ENCODE measurements at regions not wholly inside any gene's neighbourhood (a gene's known extent, or its start where the extent isn't known, plus 50 kb on each side); places are given as distances from the start of the nearest gene placed in this dataset.

DNA sequence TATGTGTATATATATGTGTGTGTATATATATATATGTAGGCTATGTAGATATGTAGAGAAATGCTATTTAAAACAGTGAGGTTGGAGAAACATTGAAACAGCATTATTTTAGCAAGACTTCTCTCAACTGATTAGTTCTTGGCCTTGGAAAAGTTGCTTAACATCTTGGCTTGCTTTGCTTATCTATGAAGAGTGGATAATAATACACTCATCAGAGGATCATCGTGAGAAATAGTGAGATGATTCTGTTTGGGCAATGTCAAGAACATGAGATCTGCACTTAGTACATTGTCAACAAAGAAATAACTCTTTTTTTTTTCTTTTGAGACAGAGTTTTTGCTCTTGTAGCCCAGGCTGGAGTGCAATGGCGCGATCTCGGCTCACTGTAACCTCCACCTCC, 128.3 kb downstream of the KLF5 start:
- no peaks in the 10 kb centered on the region for H3K36me3 Mint-ChIP-seq (ENCODE audit: low read depth, unreplicated experiment)
- no peak for DNase-seq (ENCODE audit: low spot score)
- no peak overlapping the region for H3K4me3 Mint-ChIP-seq (ENCODE audit: unreplicated experiment)
- no peaks in the 10 kb centered on the region for H3K9me3 Mint-ChIP-seq (ENCODE audit: unreplicated experiment)
- H3K4me1 Mint-ChIP-seq (ENCODE audit: unreplicated experiment), result no peaks in the 10 kb centered on the region
- no peak overlapping the region for H3K27ac Mint-ChIP-seq (ENCODE audit: unreplicated experiment)
- H3K27me3 Mint-ChIP-seq (ENCODE audit: unreplicated experiment), result peaks cover 2% of the 10 kb centered on the region
- TF ChIP-seq, protein P1, sequence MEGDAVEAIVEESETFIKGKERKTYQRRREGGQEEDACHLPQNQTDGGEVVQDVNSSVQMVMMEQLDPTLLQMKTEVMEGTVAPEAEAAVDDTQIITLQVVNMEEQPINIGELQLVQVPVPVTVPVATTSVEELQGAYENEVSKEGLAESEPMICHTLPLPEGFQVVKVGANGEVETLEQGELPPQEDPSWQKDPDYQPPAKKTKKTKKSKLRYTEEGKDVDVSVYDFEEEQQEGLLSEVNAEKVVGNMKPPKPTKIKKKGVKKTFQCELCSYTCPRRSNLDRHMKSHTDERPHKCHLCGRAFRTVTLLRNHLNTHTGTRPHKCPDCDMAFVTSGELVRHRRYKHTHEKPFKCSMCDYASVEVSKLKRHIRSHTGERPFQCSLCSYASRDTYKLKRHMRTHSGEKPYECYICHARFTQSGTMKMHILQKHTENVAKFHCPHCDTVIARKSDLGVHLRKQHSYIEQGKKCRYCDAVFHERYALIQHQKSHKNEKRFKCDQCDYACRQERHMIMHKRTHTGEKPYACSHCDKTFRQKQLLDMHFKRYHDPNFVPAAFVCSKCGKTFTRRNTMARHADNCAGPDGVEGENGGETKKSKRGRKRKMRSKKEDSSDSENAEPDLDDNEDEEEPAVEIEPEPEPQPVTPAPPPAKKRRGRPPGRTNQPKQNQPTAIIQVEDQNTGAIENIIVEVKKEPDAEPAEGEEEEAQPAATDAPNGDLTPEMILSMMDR (IDR thresholded peaks at IDR 0.05; ENCODE audit: unreplicated experiment), result no peak

DNA sequence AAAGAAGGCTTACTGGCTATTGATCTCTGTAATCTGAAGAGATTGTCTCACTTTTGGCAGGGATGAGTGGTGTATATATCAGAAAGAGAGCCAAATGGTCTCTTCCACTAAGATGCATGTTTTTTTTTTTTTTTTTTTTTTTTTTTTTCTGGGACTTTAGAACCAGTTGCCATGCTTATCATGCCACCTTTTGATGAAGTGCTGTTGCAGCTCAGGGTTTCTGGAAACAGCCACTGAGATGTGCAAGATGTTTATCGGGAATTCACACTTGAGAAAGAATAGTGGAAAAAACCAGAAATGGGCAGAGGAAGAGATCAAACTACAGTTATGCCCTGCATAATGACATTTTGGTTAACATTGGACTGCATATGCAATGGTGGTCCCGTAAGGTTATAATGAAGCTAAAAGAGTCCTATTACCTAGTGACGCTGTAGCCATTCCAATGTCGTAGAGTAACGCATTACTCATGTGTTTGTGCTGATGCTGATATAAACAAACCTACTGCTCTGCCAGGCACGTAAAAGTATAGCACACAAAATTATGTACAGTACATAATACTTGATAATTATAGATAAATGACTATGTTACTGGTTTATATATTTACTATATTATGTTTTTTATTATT, 121.0 kb downstream of the KLF5 start:
- no peaks in the 10 kb centered on the region for H3K9me3 Mint-ChIP-seq (ENCODE audit: unreplicated experiment)
- H3K36me3 Mint-ChIP-seq (ENCODE audit: low read depth, unreplicated experiment), result no peaks in the 10 kb centered on the region
- no peaks in the 10 kb centered on the region for H3K4me1 Mint-ChIP-seq (ENCODE audit: unreplicated experiment)
- no peak for DNase-seq (ENCODE audit: low spot score)
- H3K27me3 Mint-ChIP-seq (ENCODE audit: unreplicated experiment), result no peaks in the 10 kb centered on the region
- H3K27ac Mint-ChIP-seq (ENCODE audit: unreplicated experiment), result no peak overlapping the region
- no peak overlapping the region for H3K4me3 Mint-ChIP-seq (ENCODE audit: unreplicated experiment)
- TF ChIP-seq, protein P1 (IDR thresholded peaks at IDR 0.05; ENCODE audit: unreplicated experiment), result no peak

DNA sequence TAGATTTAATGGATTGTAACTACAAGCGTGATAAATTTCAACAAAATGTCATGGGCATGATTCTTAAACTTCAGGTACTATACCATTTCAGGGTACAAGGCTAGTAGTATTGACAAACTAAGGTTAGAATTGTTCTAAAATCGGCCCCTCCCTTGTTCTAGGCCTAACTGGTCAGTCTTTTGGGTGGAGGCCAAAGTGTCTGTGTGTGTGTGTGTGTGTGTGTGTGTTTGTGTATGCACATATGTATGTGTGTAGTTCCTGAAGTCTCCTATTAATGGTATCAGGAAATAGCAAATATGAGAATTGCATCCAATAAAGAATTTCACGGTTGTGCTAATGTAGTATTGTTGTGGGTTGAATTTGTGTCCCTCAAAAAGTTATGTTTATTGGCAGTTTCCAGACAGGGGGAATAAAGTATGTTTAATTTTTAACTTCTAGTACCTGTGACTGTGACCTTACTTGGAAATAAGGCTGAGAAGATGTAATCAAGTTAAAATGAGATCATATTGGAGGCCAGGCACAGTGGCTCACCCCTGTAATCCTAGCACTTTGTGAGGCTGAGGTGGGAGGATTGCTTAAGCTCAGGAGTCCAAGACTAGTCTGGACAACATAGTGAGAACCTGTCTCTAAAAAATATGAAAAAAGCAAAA, 119.2 kb downstream of the KLF5 start:
- TF ChIP-seq, protein P1 (IDR thresholded peaks at IDR 0.05; ENCODE audit: unreplicated experiment), result no peak
- Mint-ChIP-seq H3K9me3 (ENCODE audit: unreplicated experiment) (no peaks in the 10 kb centered on the region), H3K36me3 (ENCODE audit: low read depth, unreplicated experiment) (no peaks in the 10 kb centered on the region), H3K27ac (ENCODE audit: unreplicated experiment) (no peak overlapping the region), H3K27me3 (ENCODE audit: unreplicated experiment) (no peaks in the 10 kb centered on the region), H3K4me3 (ENCODE audit: unreplicated experiment) (no peak overlapping the region), H3K4me1 (ENCODE audit: unreplicated experiment) (no peaks in the 10 kb centered on the region)
- no peak for DNase-seq (ENCODE audit: low spot score)

DNA sequence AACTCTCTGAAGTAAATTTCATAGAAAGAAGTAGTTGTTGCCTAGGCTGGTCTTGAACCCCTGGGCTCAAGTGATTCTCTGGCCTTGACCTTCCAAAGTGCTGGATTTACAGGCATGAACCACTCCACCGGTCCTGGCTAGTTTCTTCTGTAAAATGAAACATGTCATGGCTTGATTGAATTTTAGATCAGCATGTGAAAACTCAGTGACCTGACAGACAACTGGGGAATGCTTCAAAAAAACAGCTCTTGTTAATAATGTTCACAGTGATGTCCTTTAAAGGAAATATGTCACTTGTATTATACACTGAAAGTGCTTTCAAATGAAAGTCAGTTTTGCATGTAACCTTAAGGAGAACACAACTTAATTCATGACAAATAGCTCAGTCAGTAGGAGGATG, 118.2 kb downstream of the KLF5 start:
- TF ChIP-seq, protein P1 (IDR thresholded peaks at IDR 0.05; ENCODE audit: unreplicated experiment), result no peak
- Mint-ChIP-seq H3K4me3 (ENCODE audit: unreplicated experiment) (no peak overlapping the region), H3K27ac (ENCODE audit: unreplicated experiment) (no peak overlapping the region), H3K4me1 (ENCODE audit: unreplicated experiment) (no peaks in the 10 kb centered on the region), H3K9me3 (ENCODE audit: unreplicated experiment) (no peaks in the 10 kb centered on the region), H3K27me3 (ENCODE audit: unreplicated experiment) (peaks cover under 1% of the 10 kb centered on the region), H3K36me3 (ENCODE audit: low read depth, unreplicated experiment) (no peaks in the 10 kb centered on the region)
- no peak for DNase-seq (ENCODE audit: low spot score)

DNA sequence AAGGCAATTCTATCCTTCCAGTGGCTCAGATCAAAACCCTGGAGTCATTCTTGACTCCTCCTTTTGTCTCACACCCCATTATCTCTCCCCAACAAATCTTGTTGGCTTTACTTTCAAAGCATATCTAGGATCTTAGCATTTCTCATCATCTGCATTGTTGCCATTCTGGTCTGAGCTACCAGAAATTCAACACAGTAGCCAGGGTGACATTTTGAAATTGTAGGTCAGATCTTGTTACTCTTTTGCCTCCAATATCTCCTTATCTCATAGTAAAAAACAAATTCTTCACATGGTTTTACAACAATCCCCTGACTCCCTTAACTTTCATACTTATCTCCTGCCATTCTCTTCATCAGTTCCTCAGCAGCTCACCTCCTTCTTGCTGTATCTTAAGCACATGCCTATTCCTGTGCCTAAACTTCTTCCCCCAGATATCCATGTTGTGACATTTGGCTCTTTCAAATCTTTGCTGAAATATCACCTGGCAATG, 115.8 kb downstream of the KLF5 start:
- no peak overlapping the region for H3K4me3 Mint-ChIP-seq (ENCODE audit: unreplicated experiment)
- H3K27me3 Mint-ChIP-seq (ENCODE audit: unreplicated experiment), result peaks cover 1% of the 10 kb centered on the region
- H3K4me1 Mint-ChIP-seq (ENCODE audit: unreplicated experiment), result peaks cover 5% of the 10 kb centered on the region
- H3K36me3 Mint-ChIP-seq (ENCODE audit: low read depth, unreplicated experiment), result no peaks in the 10 kb centered on the region
- DNase-seq (ENCODE audit: low spot score), result no peak
- no peaks in the 10 kb centered on the region for H3K9me3 Mint-ChIP-seq (ENCODE audit: unreplicated experiment)
- TF ChIP-seq, protein P1 (IDR thresholded peaks at IDR 0.05; ENCODE audit: unreplicated experiment), result no peak
- H3K27ac Mint-ChIP-seq (ENCODE audit: unreplicated experiment), result no peak overlapping the region

Data from endothelial cell (in vitro differentiated cells).